Endothelial cell of umbilical vein (primary cell): ENCODE measurements at regions not wholly inside any gene's neighbourhood (a gene's known extent, or its start where the extent isn't known, plus 50 kb on each side); places are given as distances from the start of the nearest gene placed in this dataset.

Experiments
- BruUV-seq: library from RNA; stranded (reverse); fragments of 400-500 nt; replicated peaks from 2 replicates; lab custom pipeline; 2021; lab: Mats Ljungman, UMichigan
- CTCF ChIA-PET: fragments of 300-600, 350-600 bp; sonication (Branson Sonifier 250); formaldehyde crosslinking; loops from one replicate; lab custom pipeline; 2021; ENCODE audit warnings: antibody characterized with exemption, inconsistent platforms; lab: Charles Lee
- POLR2A ChIA-PET: fragments of 300-600, 350-600 bp; sonication (Branson Sonifier 250); formaldehyde crosslinking; loops from one replicate; lab custom pipeline; 2021; ENCODE audit warnings: antibody characterized with exemption, inconsistent platforms; lab: Charles Lee
- DNase-seq: peaks from one replicate; pipeline ENCODE4 v3.0.0-alpha.2; 2011; ENCODE audit warnings: low read depth, low spot score
- FAIRE-seq: peaks from 2 replicates; lab custom pipeline; 2011; peaks lifted over from hg19 to GRCh38; lab: Jason Lieb, UNC
- H2AFZ ChIP-seq: 2 replicates; pipeline ENCODE4 v1.6.0; 2012; ENCODE audit warnings: low read depth, low read length, control low read depth, inconsistent platforms
- H3K27ac ChIP-seq: 2 replicates; pipeline ENCODE4 v1.5.1; 2011; ENCODE audit warnings: low read depth, mild to moderate bottlenecking, control low read depth, low read length, moderate library complexity; ENCODE audit not compliant: insufficient read depth
- H3K27me3 ChIP-seq, 2 experiments: 2 replicates each; pipeline versions ENCODE4 v1.6.0 to v1.6.1; 2011; ENCODE audit warnings: low read length in 2 of 2, mixed read lengths in 1 of 2; ENCODE audit not compliant: control insufficient read depth in 2 of 2, insufficient read depth in 2 of 2
- H3K36me3 ChIP-seq, 2 experiments: 2 replicates in 1 of 2; 3 replicates in 1 of 2; pipeline ENCODE4 v1.5.1; 2011; ENCODE audit warnings: low read length in 2 of 2, mild to moderate bottlenecking in 1 of 2, moderate library complexity in 1 of 2; ENCODE audit not compliant: control insufficient read depth in 2 of 2, insufficient read depth in 2 of 2; ENCODE audit errors: extremely low read depth in 1 of 2
- H3K4me1 ChIP-seq: 3 replicates; pipeline ENCODE4 v1.5.1; 2011; ENCODE audit warnings: mild to moderate bottlenecking, low read length; ENCODE audit not compliant: control insufficient read depth, insufficient read depth; ENCODE audit errors: extremely low read depth
- H3K4me2 ChIP-seq: 2 replicates; pipeline ENCODE4 v1.6.1; 2011; ENCODE audit warnings: low read length, control low read depth, mixed read lengths; ENCODE audit not compliant: insufficient read depth
- H3K4me3 ChIP-seq, 3 experiments: fragments of 200-600 bp in 1 of 3; sonication (generic), shearing (Covaris generic) in 1 of 3; replicated peaks in 1 of 3; 2 replicates each; pipeline ENCODE4 v1.5.1; 2011 to 2016; ENCODE audit warnings: control low read depth in 3 of 3, low read length in 3 of 3, mild to moderate bottlenecking in 2 of 3, inconsistent platforms in 1 of 3, low read depth in 1 of 3, moderate library complexity in 1 of 3; ENCODE audit not compliant: insufficient read depth in 1 of 3
- H3K79me2 ChIP-seq: 2 replicates; pipeline ENCODE4 v1.6.0; 2012; ENCODE audit warnings: low read length, inconsistent platforms; ENCODE audit not compliant: control insufficient read depth, insufficient read depth
- H3K9ac ChIP-seq: replicated peaks from 2 replicates; pipeline ENCODE3; 2011; ENCODE audit warnings: low read length, control low read depth; ENCODE audit not compliant: insufficient read depth; ENCODE audit errors: extremely low read depth
- H3K9me1 ChIP-seq: replicated peaks from 3 replicates; pipeline ENCODE4 v1.6.0; 2011; ENCODE audit warnings: mild to moderate bottlenecking, low read length; ENCODE audit not compliant: control insufficient read depth, insufficient read depth; ENCODE audit errors: extremely low read depth
- H3K9me3 ChIP-seq: replicated peaks from 2 replicates; pipeline ENCODE4 v1.5.1; 2012; ENCODE audit warnings: low read length, inconsistent platforms; ENCODE audit not compliant: control insufficient read depth, insufficient read depth
- H4K20me1 ChIP-seq: replicated peaks from 2 replicates; pipeline ENCODE3; 2011; ENCODE audit warnings: mild to moderate bottlenecking, low read length; ENCODE audit not compliant: control insufficient read depth, insufficient read depth; ENCODE audit errors: extremely low read depth
- CTCF ChIP-seq, 2 donors: IDR thresholded peaks; 1 replicate in 1 of 2; 2 replicates in 1 of 2; pipeline ENCODE4 v1.5.1; 2011; ENCODE audit warnings: low read length in 2 of 2, mild to moderate bottlenecking in 2 of 2, moderate library complexity in 2 of 2, control low read depth in 1 of 2, inconsistent platforms in 1 of 2, low read depth in 1 of 2; ENCODE audit not compliant: insufficient read depth in 1 of 2; ENCODE audit errors: extremely low read depth in 1 of 2
- GATA2 ChIP-seq: IDR thresholded peaks from 2 replicates; pipeline ENCODE4 v1.7.0; 2011; ENCODE audit warnings: low read depth, mild to moderate bottlenecking, moderate library complexity, mixed read lengths, low read length; ENCODE audit not compliant: insufficient read length, insufficient read depth
- MAX ChIP-seq: IDR thresholded peaks from 2 replicates; pipeline ENCODE4 v1.6.1; 2011; ENCODE audit not compliant: insufficient read depth, insufficient read length
- dilution Hi-C: fragments of 300-500 bp; cut with MboI; formaldehyde crosslinking; loops from one replicate; pipeline ENCODE4 v1.15.0; 2019; ENCODE audit warnings: low sequenced_read_pairs; ENCODE audit not compliant: extremely low pct_ligation_motif_present
- intact Hi-C: fragments of 100-400 bp; cut with micrococcal nuclease; formaldehyde crosslinking; loops from one replicate; pipeline ENCODE4 v1.10.0; 2022

GRCh38 chr7:10146271-10146670 lies 827.4 kb upstream of the PHF14 start:
- DNase-seq: no peak
- POLR2A ChIA-PET: no interaction called here
- H3K36me3 ChIP-seq: peaks cover 0 to 2% of the 10 kb centered on the region in 2 experiments

More at GRCh38 chr7:10146271-10146670, 827.4 kb upstream of the PHF14 start:
- dilution Hi-C loops (no loop called here), intact Hi-C loops (no loop called here)
- Histone ChIP-seq H3K4me2 (no peak overlapping the region), H3K9me1 (no peaks in the 10 kb centered on the region), H3K27ac (no peak overlapping the region), H3K79me2 (no peaks in the 10 kb centered on the region), H3K9ac (no peak overlapping the region), H4K20me1 (no peaks in the 10 kb centered on the region), H2AFZ (no peak overlapping the region), H3K27me3 (no peaks in the 10 kb centered on the region), H3K4me1 (no peaks in the 10 kb centered on the region), H3K4me3 (no peak overlapping the region), H3K9me3 (no peaks in the 10 kb centered on the region)
- BruUV-seq: no TSS peak
- TF ChIP-seq MAX (no peak), CTCF (IDR thresholded peaks at IDR 0.05; ENCODE audit: extremely low read depth in 1 of 2, insufficient read depth in 1 of 2, low read depth in 1 of 2, low read length in 2 of 2) (no peak), GATA2 (no peak)
- CTCF ChIA-PET: no interaction called here
- FAIRE-seq: no peak
